Stimulated activated CD8-positive, alpha-beta memory T cell treated with anti-CD3 and anti-CD28 coated beads, Interleukin-15, amount 100 ng/mL, for 48 hours (primary cell): ENCODE measurements at regions not wholly inside any gene's neighbourhood (a gene's known extent, or its start where the extent isn't known, plus 50 kb on each side); places are given as distances from the start of the nearest gene placed in this dataset.

Source experiments
- DNase-seq, 2 donors: peaks; one replicate each; pipeline ENCODE4 v3.0.0-alpha.2; 2020; ENCODE audit warnings: low read depth in 2 of 2

DNA sequence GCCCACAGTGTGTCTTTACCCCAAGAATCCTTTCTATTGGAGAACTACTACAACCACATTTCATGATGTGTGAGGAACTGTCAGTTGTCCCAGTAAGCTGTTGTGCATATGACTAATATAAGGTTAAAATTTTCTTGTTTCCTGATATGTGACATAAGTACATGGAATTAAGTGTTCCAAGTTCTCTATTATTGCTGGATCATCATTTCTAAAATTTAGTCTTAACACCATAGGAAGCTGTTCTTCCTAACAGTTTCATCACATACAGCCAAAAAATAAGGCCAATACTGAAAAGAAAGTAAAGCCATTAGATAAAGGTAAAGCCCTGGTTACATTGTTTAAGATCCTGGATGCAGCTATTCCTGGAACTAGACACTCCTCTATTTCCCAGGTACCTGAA lies 620.9 kb upstream of the CDH8 start:
- DNase-seq: no peak

DNA sequence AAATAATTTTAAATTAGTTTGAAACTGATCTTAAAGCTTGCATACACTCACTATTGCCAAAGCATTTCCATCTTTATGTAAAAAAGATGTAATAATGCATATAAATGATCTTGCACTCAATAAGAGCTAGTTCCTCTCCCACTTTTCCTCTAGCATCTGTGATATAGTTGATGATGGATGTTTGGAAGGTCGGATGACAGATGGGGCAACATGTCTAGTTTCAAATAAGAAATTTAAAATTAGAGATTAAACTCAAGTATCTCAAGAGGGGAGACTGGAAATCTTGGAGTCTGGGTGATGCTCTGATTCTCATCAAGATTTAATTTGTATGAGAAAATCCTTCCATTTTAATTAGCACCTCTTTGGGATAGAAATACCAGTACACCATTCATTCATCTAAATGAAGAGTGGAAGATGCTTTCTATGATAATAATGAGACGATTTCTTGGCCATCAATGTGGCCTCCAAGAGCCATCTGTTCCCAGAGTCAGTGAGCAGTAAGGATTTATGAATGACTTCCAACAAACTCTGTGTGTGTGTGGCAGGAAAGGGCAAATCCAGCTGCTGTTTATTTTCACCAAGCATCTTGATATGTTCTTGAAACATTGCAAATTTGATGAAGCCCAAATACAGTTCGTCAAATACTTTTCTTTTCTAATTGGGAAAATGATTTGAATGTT lies 616.3 kb upstream of the CDH8 start:
- DNase-seq: no peak

DNA sequence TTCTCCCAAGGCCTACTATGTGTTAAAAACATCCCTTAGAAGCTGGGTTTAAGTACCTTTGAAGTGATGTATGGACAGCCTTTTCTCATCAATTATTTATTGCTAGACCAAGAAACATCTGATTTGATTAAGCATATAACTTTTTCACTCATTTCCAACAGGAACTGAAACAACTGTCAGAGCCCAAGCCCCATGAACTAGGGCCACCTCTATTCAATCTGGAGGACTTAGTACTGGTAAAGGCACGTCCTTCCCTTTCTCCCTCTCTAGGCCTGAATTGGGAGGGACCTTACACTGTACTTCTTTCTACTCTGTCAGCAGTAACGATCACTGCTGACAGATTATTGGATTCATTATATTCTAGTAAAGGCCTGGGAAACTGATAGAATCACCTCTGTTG lies 612.0 kb upstream of the CDH8 start:
- no peak for DNase-seq

DNA sequence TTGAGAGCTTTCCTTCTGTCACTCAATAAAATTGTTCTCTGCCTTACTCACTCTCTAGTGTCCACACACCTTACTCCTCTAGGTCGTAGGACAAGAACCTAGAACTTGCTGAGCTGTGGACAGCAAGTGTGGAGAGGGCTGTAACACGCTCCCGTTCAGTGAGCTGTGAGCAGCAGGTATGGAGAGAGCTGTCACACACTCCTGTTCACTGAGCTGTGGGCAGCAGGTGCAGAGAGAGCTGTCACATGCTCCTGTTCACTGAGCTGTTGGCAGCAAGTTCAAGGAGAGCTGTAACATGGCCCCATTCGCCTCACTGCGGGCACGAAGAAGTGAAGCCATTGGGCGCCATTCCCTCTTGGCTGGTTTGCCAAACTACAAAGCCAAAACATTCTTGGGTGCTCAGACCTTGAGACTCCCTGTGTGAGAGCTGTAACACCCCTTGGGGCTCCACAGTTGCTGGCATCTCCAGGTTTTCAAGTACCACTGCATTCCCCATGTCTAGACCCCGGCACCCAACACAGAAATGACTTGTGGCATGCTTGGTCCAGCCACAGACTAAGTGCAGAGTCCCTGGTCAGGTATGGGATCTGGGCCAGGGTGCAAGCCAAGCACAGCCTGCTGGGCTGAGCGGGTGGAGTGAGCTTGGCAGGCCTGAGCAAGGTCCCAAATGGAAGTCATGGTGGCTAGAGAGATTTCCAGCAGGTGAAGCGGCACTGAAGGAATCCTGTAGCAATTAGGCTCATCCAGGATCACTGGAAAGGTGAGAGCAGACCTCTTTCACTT lies 608.0 kb upstream of the CDH8 start:
- no peak for DNase-seq

DNA sequence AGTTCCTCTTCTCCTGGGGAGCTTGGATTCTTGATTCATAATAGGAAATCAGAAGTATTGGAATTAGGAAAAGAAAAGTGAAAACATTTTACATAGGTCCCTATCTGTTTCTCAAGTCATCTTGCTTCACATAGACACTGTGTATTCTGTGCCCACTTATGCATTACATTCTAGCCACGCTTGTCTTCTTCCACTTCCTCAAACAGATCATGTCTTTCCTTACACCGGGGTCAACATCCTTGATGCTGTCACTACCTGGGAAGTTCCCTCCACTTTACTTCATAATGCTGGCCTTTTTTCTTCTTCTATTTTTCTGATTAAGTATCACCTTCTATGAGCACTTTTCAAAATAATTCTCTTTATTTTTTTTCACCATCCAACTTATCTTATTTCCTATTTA lies 606.4 kb upstream of the CDH8 start:
- DNase-seq: no peak

DNA sequence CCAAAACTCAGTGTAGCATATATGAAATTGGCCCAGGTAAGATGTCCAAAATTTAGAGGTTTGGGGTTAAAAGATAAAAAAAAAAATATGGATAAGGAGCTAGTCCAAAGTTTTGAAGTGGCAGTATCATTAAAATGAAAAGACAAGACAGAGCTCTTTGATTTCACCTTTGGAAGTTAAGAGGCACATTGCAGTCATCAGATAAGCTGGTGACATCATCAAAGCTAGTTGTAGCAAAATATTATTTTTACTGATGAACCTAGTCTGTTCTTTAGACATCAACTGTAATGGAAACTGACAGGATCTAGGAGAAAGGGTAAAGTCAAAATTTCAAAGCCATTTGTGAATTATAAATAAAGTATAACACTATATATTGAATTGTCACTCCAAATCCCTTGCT lies 603.7 kb upstream of the CDH8 start:
- DNase-seq: no peak

DNA sequence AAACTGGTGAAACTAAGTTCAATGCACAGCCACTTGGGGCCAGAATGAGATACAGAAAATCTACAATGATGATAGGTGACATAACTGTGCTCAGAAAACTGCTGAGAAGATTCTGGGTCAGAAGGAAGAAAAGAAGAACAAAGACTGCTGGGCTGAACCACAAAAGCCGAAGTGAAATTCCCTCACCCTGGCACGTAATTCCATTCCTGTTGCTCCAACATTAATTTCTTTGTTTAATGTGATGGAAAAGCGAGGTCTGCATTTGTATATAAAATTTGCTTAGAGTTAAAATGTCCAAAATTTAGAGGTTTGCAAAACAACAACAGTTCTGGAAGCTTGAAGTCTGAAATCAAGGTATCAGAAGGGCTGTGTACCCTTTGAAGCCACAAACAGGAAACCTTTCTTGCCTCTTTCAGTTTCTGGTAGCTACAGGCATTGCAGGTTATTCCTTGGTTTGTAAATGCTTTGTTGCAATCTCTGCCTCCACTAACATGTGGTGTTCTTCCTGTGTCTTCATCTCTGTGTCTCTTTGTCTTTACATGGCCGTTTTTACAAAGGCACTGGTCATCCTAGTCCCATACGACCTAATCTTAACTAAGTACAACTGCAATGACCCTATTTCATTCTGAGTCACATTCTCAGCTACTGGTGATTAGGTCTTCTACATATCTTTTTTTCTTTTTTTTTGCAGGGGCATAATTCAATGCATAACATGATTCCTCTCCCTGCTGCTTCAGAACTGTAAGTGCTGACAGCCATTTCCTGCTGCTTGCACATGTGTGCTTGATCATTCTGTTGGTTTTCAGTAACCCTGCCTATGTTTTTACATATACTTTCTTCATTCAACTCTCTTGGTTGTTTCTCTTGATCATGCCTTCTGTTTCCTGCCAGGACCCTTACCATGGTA lies 603.0 kb upstream of the CDH8 start:
- no peak for DNase-seq

DNA sequence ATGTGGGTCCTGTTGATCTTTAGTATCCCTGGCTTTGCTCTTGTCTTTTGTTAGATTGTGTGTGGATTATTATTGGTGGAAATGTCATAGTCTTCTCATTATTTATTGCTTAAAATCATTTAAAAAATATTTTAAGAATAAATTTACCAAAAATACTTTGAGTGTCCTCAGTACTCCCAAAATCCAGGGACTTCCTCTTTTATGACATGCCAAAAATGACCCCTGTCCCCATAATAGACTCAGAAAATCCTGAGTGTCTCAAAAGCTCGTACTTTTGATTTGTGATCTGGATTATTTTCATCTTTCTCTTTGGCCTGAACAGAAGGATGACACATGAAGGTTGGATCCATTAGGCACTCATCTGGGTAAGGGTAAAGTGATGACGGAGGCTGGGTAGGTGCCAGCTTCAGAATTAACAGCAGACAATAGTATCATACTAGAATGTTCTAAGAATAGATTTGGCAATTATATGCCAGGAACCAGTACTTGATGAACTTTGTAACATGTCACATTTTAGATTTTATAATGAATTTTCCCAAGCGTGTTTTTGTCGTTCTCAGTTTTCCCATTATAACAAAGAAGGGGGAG lies 602.2 kb upstream of the CDH8 start:
- DNase-seq: no peak

DNA sequence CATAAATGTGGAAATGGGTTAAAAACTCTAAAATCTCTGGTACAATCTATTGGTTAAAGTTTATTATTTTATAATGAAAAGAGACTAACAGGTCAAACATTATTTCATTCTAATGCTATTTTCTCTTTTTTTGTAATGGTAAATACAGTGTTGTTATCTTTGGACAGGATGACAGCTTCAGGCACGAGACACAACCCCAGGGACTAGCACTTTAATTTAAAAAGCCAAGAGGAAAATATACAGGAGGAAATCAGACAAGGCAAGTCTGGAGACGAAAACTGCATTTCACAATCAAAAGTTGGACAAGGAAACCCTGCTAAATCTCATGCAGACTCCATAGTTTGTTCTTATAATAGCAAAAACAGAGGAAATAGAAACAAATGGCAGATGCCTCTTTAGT lies 589.1 kb upstream of the CDH8 start:
- no peak for DNase-seq

DNA sequence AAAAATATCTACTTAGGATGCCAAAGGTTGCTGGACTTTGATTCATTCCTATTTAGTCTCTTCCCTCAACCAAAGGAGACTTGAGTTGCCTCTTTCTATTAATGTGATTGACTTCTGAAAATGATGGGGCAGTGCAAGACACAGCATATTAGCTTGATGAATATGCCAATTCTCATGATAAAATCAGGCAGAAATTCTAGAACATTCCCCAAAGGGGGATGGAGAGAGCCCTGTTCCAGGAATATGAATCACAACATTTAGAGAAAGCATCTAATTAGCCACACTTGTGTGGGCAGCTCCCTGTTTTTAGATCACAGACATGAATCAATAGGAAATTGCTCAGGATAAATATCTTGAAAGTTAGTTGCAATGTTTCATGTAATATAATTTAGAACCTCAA lies 584.0 kb upstream of the CDH8 start:
- DNase-seq: no peak

DNA sequence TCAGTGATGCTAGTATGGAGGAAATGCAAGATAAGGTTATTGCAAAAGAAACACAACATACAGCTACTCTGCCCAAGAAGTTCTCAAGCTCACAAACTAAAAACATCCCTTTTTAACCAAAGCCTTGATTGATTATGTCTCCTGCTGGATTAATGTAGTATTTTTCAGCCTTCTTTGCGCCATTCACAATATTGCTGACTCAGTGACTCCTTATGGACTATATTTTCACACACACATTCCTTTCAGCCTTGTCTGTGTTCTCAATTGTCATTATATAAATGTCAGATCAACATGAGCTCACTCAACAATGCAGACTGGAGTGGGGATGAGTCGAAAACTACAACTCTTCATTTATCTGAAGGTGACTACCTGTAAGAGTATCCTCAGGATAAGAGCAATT lies 579.3 kb upstream of the CDH8 start:
- DNase-seq: no peak

DNA sequence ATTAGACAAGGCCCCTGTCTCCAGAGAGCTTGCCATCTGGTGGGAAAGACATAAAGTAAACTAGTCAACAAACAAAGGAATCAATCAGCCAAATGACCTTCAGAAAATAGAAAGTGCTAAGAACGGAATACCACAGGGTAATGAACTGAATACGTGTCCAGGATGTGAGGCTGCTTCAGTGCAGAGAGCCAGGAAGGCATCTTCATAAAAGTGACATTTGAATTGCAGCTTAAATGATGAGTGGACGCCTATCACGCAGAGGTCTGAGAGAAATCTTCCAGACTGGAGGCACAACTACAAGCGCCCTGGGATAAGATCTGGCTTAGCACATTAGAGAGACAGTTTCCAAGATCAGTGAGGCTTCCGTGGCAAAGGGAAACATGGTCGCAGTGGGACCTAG lies 574.1 kb upstream of the CDH8 start:
- no peak for DNase-seq

DNA sequence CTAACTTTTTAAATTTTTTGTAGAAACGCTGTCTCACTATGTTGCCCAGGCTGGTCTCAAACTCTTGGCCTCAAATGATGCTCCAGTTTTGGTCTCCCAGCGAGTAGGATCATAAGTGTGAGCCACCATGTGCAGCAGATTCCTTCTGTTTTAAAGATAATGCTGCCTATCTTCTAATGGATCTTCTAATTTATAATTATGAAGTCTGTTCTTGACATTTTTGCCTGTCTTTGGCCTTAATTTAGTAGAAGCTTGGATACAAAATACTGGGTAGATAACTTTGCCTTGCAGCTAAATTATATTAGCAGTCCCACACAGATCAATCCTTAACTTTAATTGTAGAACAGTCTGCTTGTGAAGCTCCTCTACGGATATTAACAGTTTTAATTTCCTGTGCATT lies 566.6 kb upstream of the CDH8 start:
- DNase-seq: no peak

DNA sequence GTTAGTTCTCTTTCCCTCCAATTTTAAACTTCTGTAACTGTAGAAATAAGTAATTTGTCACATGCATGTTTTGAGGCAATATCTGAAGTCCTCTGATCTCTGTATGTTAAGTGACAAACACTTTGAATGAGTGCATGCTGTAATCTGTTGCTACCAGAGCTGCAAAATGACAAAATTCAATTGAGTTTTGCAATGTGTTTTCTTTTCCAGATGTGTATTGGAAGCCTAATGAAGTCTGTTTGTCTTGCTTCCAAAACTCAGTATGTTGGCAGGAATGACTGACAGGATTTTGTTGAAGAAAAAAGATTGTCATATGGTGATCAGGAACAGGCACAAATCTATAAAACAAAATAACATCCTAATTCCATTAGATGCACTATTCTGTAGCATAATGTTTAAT lies 561.6 kb upstream of the CDH8 start:
- DNase-seq: no peak

DNA sequence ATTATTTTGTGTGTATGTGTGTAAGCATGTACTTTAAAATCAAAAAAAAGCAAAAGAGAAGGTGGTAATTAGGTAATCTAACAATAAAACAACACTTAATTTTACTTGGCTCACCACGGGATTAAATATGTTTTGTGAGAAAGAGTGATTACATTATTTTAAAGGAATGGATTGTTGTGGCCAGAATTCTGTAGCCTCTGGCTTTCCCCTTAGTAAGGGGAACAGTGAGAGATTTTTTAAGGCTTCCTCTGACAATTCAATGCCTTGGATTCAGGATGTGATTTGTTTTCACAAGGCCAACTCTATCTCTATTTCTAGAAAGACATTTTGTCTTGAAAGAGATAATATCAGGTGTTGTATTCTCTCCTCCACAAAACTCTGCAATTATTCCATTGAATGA lies 560.3 kb upstream of the CDH8 start:
- DNase-seq: no peak

DNA sequence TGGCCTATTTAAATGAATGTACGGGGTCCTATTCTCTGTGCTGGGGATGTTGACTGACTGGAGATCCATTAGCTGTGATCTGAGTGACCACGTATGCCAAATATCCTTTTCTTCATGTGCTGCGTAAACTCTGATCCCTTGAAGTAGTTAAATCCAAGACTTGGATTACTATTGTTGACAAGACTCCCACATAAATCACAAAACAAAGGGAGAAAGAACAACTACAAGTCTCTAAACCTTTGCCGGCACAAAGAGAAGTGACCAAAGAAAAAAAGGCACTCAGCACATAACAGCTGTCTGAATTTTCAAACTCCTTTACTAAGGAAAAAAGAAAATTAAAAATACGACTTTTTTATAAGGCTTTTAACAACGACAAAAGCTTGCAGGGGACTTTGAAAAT lies 559.9 kb upstream of the CDH8 start:
- no peak for DNase-seq

DNA sequence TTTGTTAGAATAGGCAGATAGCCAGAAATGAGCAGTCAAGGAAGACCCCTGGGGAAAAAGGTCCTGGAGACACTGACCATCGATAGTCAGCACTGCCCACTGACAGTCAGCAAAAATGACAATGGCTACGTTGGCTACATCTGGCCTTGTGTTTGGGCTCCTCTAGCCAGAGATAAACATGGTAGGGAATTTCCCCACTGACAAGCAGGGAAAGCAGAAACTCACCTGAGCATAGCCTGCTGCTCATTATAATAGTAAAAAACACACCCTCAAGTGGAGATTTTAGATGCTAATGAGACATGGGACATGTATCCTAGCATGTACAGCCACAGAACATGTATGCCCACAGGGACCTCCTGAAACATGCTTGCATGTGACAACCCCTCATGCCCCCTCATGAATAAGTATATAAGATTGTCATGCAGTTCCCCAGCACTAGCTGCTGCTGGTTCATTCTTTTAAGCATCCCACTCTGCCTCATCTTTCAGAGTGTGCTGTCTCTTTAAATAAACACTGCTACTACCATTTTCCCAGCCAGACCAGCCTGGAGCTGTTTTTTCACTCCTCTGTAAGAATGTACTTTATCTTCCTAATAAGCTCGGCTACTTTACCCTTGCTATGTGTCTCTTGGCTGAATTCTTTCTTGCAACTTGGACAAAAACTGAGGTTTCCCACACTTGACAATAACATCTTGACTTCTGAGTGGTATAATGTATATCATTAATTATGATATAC lies 550.1 kb upstream of the CDH8 start:
- no peak for DNase-seq

DNA sequence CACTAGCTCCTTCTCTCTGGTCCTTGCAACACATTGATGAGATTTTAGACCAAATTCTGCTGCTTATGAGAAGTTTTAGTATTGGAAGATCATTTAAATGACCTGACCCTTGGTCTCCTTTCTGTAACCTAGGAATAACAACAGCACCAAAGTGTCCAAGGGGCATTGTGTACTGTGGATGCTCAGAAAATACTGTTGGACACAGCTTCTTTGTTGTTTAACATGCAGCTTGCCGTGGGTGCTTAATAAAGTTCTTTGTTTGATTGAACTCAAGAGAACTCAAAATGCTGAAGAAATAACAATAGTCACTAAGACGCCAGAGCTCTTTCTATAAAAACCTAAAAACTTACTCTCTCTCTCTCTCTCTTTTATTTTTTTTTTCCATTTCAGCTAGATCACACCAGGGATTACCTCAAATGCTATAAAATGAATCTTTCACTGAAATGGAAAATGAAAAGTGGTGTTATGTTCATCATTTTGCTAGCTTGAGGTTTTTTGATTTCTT lies 548.9 kb upstream of the CDH8 start:
- no peak for DNase-seq

DNA sequence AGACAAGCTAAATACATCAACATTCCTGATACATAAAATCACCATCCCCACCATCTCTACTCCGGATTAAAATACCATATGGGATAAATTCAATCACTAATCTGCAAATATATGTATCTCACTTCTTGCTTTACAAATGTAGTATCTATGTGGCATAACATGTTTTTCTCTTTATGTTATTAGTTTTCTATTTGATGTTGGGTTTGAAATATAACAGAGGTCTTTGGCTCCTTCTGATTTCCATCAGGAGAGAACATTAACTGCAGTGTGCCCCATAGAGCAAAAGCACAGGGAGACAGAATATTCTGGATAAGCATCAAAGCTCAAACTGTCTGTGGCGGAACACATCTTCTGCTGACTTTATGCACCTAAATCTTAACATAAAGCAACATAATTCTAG lies 547.2 kb upstream of the CDH8 start:
- DNase-seq: no peak

DNA sequence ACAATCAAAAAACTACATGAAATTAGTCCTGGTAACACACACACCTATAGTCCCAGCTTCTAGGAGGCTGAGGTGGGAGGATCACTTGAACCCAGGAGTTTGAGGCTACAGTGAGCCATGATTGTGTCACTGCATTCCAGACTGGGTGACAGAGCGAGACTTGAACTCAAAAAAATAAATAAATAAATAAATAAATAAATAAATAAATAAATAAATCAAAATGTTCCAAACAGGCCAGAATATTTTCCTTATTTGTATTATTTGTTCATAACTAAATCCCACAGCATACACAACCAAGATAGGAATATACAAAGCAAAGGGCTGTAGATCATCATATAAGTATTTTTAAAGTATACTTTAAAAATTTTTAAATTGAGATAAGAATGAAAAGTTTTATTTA lies 537.2 kb upstream of the CDH8 start:
- DNase-seq: no peak

DNA sequence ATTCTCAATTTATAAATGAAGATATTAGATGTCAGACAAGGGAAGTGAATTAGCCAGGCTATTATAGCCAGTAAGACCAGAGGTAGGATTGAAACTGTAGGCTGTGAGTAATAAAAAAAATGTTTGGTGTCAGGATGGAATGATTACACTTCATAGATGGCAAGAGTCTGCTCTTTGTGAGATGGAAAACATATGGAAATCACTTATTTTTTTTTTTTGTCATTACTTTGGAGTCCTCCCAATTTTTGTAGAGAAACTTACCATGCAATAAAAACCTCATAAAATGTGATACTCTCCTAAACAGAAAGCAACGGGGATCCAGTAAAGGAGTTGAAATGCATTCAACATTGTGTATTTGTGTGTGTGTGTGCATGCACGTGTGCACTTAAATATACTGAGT lies 532.7 kb upstream of the CDH8 start:
- no peak for DNase-seq
